PFSK-1 (cell line): ENCODE measurements at regions not wholly inside any gene's neighbourhood (a gene's known extent, or its start where the extent isn't known, plus 50 kb on each side); places are given as distances from the start of the nearest gene placed in this dataset.

ENCODE experiments used
- FOXP2 ChIP-seq: optimal IDR thresholded peaks from 2 replicates; pipeline ENCODE3; 2011; ENCODE audit warnings: borderline replicate concordance, control low read depth, inconsistent platforms; ENCODE audit not compliant: insufficient read depth; ENCODE audit errors: extremely low read length, extremely low read depth
- SIN3A ChIP-seq: IDR thresholded peaks from 2 replicates; pipeline ENCODE4 v1.6.1; 2012; ENCODE audit warnings: mild to moderate bottlenecking, low read length, moderate library complexity, borderline replicate concordance; ENCODE audit not compliant: insufficient read depth
- TF ChIP-seq, protein P1 (sequence below), 2 experiments: IDR thresholded peaks; 2 replicates each; pipeline versions ENCODE4 v1.6.1 to v1.8.0; 2011 to 2012; ENCODE audit warnings: low read depth in 2 of 2, low read length in 2 of 2, control low read depth in 1 of 2, inconsistent platforms in 1 of 2, mild to moderate bottlenecking in 1 of 2, moderate library complexity in 1 of 2; ENCODE audit not compliant: insufficient read depth in 1 of 2

DNA sequence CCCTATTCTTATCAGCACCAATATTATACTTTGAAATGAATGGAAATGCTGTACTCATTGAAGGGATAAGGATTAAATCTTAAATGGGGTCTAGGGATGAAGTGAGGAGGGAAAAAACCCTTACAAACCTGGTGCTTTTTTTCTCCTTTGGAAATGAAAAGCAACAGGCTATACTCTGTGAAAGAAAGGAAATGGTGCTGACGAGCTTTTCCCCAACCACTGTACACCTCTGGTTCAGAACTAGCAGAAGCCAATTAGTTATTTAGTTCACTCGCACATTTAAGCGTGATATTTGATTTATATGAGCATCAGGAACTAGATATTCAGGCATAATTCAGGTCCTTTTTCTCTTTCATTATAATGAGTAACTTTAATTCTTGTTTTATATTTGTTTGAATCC lies 74.5 kb upstream of the S1PR1 start:
- TF ChIP-seq SIN3A (no peak), FOXP2 (no peak)
- TF ChIP-seq, protein P1, sequence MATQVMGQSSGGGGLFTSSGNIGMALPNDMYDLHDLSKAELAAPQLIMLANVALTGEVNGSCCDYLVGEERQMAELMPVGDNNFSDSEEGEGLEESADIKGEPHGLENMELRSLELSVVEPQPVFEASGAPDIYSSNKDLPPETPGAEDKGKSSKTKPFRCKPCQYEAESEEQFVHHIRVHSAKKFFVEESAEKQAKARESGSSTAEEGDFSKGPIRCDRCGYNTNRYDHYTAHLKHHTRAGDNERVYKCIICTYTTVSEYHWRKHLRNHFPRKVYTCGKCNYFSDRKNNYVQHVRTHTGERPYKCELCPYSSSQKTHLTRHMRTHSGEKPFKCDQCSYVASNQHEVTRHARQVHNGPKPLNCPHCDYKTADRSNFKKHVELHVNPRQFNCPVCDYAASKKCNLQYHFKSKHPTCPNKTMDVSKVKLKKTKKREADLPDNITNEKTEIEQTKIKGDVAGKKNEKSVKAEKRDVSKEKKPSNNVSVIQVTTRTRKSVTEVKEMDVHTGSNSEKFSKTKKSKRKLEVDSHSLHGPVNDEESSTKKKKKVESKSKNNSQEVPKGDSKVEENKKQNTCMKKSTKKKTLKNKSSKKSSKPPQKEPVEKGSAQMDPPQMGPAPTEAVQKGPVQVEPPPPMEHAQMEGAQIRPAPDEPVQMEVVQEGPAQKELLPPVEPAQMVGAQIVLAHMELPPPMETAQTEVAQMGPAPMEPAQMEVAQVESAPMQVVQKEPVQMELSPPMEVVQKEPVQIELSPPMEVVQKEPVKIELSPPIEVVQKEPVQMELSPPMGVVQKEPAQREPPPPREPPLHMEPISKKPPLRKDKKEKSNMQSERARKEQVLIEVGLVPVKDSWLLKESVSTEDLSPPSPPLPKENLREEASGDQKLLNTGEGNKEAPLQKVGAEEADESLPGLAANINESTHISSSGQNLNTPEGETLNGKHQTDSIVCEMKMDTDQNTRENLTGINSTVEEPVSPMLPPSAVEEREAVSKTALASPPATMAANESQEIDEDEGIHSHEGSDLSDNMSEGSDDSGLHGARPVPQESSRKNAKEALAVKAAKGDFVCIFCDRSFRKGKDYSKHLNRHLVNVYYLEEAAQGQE (IDR thresholded peaks at IDR 0.05; ENCODE audit: insufficient read depth in 1 of 2, low read depth in 2 of 2, low read length in 2 of 2) = no peak
